ENCODE measurements at regions not wholly inside any gene's neighbourhood (a gene's known extent, or its start where the extent isn't known, plus 50 kb on each side); places are given as distances from the start of the nearest gene placed in this dataset.

GRCh38 chr3:101099791-101100190, 106.6 kb upstream of the ABI3BP start:
- no peaks in the 10 kb centered on the region for H3K36me3 ChIP-seq
- no peak for ATAC-seq
- no peaks in the 10 kb centered on the region for H3K9me3 ChIP-seq
- H3K27me3 ChIP-seq: no peaks in the 10 kb centered on the region
- H3K4me3 ChIP-seq: no peak overlapping the region
- no peaks in the 10 kb centered on the region for H3K4me1 ChIP-seq
- TF ChIP-seq, protein P1, sequence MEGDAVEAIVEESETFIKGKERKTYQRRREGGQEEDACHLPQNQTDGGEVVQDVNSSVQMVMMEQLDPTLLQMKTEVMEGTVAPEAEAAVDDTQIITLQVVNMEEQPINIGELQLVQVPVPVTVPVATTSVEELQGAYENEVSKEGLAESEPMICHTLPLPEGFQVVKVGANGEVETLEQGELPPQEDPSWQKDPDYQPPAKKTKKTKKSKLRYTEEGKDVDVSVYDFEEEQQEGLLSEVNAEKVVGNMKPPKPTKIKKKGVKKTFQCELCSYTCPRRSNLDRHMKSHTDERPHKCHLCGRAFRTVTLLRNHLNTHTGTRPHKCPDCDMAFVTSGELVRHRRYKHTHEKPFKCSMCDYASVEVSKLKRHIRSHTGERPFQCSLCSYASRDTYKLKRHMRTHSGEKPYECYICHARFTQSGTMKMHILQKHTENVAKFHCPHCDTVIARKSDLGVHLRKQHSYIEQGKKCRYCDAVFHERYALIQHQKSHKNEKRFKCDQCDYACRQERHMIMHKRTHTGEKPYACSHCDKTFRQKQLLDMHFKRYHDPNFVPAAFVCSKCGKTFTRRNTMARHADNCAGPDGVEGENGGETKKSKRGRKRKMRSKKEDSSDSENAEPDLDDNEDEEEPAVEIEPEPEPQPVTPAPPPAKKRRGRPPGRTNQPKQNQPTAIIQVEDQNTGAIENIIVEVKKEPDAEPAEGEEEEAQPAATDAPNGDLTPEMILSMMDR (IDR thresholded peaks at IDR 0.05): no peak
- intact Hi-C loops (cut with DNase I): no loop called here
- H3K27ac ChIP-seq: no peak overlapping the region
- no peak for DNase-seq
- FAIRE-seq: no peak
- WGBS, 2 donors: 58 to 79% methylated on average over 3 of the region's 3 CpGs

DNA sequence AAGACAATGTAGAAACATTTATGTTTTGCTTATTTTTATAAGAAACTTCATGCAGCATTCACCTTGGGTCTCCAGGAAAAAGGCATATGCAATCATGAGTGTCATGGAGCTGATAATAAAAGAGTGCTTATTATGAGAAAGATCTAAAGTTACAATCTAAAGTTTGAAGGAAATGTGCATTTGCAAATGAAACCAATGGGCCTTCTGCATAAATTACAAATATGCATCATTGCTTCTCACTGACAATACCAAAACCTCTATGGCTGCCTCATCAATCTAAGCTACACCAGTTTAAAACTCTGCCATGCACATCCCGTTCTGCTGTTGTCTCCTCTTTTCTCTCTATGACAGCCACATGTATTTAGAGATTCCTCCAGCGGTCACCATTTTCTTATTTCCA, 103.2 kb upstream of the ABI3BP start:
- intact Hi-C loops (cut with DNase I): no loop called here
- TF ChIP-seq, protein P1 (IDR thresholded peaks at IDR 0.05): no peak
- FAIRE-seq (no peak), DNase-seq (no peak), ATAC-seq (no peak)
- WGBS, 2 donors: 65 to 79% methylated on average over 2 of the region's 2 CpGs
- Histone ChIP-seq H3K4me1 (no peaks in the 10 kb centered on the region), H3K27ac (no peak overlapping the region), H3K27me3 (no peaks in the 10 kb centered on the region), H3K36me3 (no peaks in the 10 kb centered on the region), H3K9me3 (no peaks in the 10 kb centered on the region), H3K4me3 (no peak overlapping the region)

GRCh38 chr3:101095693-101096430, 102.6 kb upstream of the ABI3BP start:
- no peaks in the 10 kb centered on the region for H3K27me3 ChIP-seq
- intact Hi-C loops (cut with DNase I): no loop called here
- ATAC-seq (no peak), FAIRE-seq (no peak), DNase-seq (no peak)
- no peak overlapping the region for H3K4me3 ChIP-seq
- no peaks in the 10 kb centered on the region for H3K9me3 ChIP-seq
- WGBS, 2 donors: 73 to 84% methylated on average over 5 of the region's 5 CpGs
- no peaks in the 10 kb centered on the region for H3K36me3 ChIP-seq
- TF ChIP-seq, protein P1 (IDR thresholded peaks at IDR 0.05): no peak
- no peak overlapping the region for H3K27ac ChIP-seq
- H3K4me1 ChIP-seq: no peaks in the 10 kb centered on the region

- no peak overlapping the region for H3K4me3 ChIP-seq
- ATAC-seq (no peak), FAIRE-seq (no peak), DNase-seq (no peak)
- WGBS, 2 donors: 52 to 75% methylated on average over 3 of the region's 3 CpGs
- no peak overlapping the region for H3K27ac ChIP-seq
- TF ChIP-seq, protein P1 (IDR thresholded peaks at IDR 0.05): no peak
- no peaks in the 10 kb centered on the region for H3K9me3 ChIP-seq
- no peaks in the 10 kb centered on the region for H3K4me1 ChIP-seq
- H3K36me3 ChIP-seq: no peaks in the 10 kb centered on the region
- intact Hi-C loops (cut with DNase I): no loop called here
- H3K27me3 ChIP-seq: no peaks in the 10 kb centered on the region
These were observed 98.3 kb upstream of the ABI3BP start for GRCh38 chr3:101091489-101091888.

DNA sequence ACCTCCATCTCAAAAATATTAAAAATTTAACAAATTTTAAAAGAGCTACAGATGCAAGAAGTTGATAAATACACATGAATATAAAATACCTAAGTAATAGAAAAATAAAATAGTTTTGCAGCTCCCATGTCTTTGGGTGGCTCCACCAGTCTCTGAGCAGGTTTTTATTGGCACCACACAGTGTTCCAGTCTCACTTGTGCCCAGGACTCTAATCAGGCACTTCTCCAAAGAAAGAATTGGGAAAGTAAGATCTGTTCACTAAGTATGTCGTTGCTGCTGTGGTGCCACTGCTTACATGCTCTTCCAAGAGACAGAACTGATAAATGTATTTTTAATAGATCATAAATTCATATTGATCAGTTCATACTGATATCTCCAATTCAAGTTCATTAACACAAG, 92.5 kb upstream of the ABI3BP start:
- TF ChIP-seq, protein P1 (IDR thresholded peaks at IDR 0.05): no peak
- intact Hi-C loops (cut with DNase I): no loop called here
- Histone ChIP-seq H3K27ac (no peak overlapping the region), H3K4me3 (no peak overlapping the region), H3K27me3 (no peaks in the 10 kb centered on the region), H3K36me3 (no peaks in the 10 kb centered on the region), H3K4me1 (no peaks in the 10 kb centered on the region), H3K9me3 (no peaks in the 10 kb centered on the region)
- no peak for FAIRE-seq
- 55 to 70% methylated on average over 1 of the region's 1 CpG for WGBS, 2 donors
- no peak for DNase-seq
- no peak for ATAC-seq
